DMS53 treated with DMSO at 0.1 percent for 48 hours (cell line): ENCODE measurements at regions not wholly inside any gene's neighbourhood (a gene's known extent, or its start where the extent isn't known, plus 50 kb on each side); places are given as distances from the start of the nearest gene placed in this dataset.
"Not testable (repeated sequence)": the region's sequence is repeated elsewhere in the genome, so short reads cannot be mapped to it uniquely, and the experiment has no call there.

Source experiments
- DNase-seq: peaks from one replicate; lab custom pipeline; 2025; ENCODE audit not compliant: unreplicated experiment; lab: John Stamatoyannopoulos, UW

GRCh38 chr18:71388148-71388547 lies 1099.3 kb downstream of the SOCS6 start:
- DNase-seq: no peak

DNA sequence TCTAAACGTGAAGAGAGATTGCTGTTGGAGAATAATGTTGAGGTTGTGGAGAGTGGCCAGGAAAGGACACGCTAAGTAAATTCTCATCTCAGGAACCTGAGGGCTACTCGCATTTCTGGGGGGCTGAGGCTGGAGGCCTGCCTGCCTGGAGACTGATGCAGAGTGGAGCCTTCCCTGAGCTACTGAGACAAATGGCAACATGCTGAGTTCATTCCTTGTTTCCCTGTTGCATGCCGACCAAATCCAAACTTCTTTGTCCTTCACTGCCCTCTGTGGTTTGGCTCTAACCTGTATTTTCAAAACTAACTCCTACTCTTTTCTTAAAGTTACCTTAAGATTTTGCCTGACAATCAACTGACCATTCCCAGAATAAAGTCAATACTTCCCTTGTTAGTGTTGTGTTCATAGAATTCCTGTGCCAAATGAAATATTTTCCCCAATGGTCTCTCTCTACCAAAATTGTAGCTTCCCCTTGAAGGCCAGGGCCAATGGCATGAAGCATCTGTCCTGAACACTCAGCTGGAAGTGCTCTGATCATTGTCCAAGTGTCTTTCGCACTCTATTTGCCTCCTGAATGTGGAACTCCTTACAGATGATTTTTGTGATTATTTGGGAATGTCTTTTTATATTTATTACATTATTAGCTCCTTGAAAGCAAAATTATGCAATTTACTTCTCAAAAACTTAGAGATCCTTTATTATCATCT lies 1085.6 kb downstream of the SOCS6 start:
- no peak for DNase-seq

DNA sequence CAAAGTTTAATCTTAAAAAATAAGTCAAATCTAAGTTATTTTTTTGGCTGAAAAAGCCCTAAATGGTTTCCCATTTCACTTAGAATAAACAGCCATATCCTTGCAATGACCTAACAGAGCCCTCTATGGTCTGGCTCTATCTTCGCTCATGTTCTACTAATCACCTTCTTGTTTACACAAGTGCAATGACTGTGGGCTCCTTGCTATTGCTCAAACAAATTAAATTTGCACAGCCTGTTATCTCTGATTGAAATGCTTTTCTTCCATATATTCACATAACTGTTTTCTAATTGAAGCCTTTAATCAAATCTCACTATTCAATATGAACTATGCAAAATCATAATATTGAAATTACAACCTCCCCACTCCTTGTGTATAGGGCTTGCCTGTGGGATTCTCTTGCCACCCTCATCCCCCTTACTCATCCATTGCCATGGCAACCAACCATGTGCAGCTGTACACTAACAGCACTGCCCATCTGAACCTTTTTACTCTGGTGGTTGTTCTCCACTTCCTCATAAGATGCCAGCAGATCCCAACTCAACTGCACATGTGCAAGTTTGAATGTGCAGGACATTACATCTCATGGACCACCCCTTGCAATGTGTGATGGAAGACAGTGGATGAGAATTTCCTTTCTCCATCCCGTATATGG lies 1083.2 kb downstream of the SOCS6 start:
- no peak for DNase-seq

DNA sequence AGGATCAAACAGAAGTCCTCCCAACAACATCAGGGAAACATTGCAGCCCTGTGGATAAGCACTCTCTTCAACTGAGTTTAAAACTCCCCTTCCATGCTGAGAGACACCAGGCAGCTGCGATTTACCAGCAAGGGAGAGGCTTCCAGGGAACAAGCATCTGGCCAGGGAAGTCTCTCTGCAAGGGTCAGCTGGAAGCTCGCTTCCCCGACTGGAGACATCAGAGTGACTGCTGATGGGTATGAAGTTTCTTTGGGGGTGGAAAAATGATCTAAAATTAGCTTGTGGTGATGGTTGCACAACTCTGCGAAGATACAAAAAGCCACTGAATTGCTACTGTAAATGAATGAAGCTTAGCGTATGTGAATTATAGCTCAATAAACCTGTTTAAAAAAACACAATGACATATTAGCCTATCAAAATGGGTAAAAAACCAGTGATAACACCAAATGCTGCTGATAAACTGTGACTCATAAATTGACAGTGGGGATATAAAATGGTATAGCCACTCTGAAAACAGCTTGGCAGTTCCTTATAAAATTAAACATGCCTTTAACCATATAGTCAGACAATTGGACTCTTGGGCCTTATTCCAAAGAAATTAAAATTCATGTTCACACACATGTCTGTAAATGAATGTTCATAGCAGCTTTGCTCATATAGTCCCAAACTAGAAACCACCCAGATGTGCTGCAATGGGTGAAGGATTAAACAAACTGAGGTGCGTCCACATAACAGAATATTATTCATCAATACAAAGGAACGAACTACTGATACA lies 1082.0 kb downstream of the SOCS6 start:
- DNase-seq: no peak

DNA sequence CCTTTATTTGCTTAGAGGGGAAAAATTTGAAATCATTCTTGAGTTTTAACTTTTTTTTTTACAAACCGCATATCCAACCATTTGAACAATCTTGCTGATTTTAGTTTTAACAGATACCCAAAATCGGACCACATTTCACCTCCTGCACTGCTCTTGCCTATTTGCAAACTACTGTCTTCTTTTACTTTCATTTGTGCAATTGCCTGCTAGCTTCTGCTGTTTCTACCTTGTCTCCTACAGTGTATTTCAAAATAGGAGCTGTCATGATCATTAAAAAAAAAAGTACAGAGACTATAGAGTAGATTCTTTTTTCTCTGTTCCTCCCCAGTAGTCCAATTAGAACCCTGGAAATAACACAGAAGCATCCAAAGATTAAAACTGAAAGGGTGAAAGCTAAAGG lies 1081.2 kb downstream of the SOCS6 start:
- no peak for DNase-seq

DNA sequence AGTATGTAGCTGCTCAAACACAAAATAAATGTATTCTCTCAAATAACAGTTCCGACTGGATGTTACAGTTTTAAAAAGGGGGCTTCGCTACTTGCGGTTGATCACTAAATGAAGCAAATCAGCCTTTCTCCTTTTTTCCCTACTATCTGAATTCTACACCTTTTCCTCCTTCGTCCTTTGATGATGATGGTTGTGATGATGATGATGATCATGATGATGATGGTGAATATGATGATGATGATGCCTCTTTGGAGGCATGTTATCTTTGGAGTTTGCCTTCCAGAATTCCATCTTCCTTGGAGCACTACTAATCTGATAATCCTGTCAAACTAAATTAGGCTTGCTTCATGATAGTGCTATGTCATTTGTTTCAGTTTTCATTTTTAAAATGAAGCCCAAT lies 1073.3 kb downstream of the SOCS6 start:
- no peak for DNase-seq

DNA sequence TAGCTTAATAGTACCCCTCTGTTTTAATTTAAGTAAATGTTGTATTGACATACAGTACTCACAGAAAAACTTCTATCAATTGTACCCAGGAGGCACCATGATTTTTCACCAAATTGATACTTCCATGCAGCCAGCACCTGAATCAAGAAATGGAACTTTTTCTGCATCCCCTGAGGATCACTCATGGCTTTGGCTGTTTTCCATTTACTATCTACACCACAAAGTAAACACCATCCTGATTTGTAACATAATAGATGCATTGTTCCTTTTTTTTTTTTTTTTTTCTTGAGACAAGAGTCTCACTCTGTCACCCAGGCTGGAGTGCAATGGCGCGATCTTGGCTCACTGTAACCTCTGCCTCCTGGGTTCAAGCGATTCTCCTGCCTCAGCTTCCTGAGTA lies 1066.8 kb downstream of the SOCS6 start:
- DNase-seq: not testable (repeated sequence)

- DNase-seq: no peak
These were observed 1063.8 kb downstream of the SOCS6 start for GRCh38 chr18:71352618-71353017.

GRCh38 chr18:71336576-71337210 lies 1047.8 kb downstream of the SOCS6 start:
- DNase-seq: no peak

- DNase-seq: no peak
These were observed 1040.7 kb downstream of the SOCS6 start for GRCh38 chr18:71329563-71329962.

- DNase-seq: no peak
These were observed 1040.3 kb downstream of the SOCS6 start for GRCh38 chr18:71329114-71329513.

GRCh38 chr18:71327850-71328249 lies 1039.0 kb downstream of the SOCS6 start:
- no peak for DNase-seq

DNA sequence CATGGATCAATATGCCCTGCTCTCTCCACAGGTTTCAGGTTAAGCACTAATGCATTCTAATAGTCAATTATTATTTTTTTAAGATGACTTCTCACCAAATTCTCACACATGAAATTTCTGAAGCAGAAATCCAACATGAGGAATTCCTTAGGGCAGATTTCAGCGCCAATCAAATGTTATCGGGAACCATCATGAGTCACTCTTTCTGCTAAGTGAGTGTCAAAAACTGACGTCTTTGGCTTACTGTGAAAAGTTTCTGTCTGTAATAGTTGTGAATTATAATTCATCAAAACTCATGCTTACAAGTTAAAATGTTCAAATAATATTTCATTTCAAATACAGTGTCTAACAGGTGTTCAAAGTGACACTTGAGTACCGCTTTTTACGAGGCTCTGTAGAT lies 1038.6 kb downstream of the SOCS6 start:
- DNase-seq: no peak

DNA sequence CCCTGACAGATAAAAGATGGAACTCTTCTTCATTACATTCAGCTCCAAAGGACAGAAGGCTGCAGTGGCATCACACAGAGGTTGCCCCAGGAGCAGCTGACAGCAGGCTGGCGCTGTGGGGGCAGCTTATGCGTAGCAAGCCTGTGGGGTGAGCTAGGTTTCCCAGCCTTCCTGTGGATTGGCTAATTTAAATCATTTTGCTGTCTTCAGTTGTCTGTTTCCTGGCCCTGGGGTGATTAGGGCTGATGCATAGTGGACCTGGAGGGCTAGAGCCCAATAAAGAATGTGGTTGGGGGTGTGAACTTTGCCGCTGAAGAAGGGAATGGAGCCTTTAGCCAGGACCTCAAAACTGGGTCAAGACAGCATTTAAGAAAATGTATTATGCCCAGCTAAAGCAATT lies 1038.0 kb downstream of the SOCS6 start:
- no peak for DNase-seq

- no peak for DNase-seq
These were observed 1035.5 kb downstream of the SOCS6 start for GRCh38 chr18:71324356-71324755.

DNA sequence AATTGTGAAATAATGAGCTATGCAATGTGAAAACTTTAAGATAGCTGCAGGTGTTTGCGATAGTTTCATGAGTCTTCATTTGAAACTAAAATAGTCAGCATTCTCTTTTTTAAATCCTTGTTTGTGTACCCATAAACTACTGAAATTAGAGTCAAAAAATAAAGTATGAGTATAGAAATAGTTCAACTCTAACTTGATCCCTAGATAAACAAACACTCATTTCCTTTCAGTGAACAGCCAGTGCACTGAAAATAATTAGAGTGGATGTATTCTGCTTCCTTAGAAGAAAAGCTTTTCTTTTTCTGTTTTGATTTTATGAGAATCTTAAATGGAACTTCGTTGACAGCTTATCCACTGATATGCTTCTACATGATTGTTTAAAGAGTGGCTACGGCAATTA lies 1033.4 kb downstream of the SOCS6 start:
- DNase-seq: peak; percentile 21

- DNase-seq: no peak
These were observed 1032.5 kb downstream of the SOCS6 start for GRCh38 chr18:71321319-71321718.

GRCh38 chr18:71304856-71305255 lies 1016.0 kb downstream of the SOCS6 start:
- no peak for DNase-seq

GRCh38 chr18:71303743-71304142 lies 1014.9 kb downstream of the SOCS6 start:
- DNase-seq: not testable (repeated sequence)

- no peak for DNase-seq
These were observed 1012.8 kb downstream of the SOCS6 start for GRCh38 chr18:71301596-71301995.

- not testable (repeated sequence) for DNase-seq
These were observed 1005.4 kb downstream of the SOCS6 start for GRCh38 chr18:71294201-71294600.

GRCh38 chr18:71293322-71293721 lies 1004.5 kb downstream of the SOCS6 start:
- peak; percentile 6 for DNase-seq
